ENCODE measurements at regions not wholly inside any gene's neighbourhood (a gene's known extent, or its start where the extent isn't known, plus 50 kb on each side); places are given as distances from the start of the nearest gene placed in this dataset.

DNA sequence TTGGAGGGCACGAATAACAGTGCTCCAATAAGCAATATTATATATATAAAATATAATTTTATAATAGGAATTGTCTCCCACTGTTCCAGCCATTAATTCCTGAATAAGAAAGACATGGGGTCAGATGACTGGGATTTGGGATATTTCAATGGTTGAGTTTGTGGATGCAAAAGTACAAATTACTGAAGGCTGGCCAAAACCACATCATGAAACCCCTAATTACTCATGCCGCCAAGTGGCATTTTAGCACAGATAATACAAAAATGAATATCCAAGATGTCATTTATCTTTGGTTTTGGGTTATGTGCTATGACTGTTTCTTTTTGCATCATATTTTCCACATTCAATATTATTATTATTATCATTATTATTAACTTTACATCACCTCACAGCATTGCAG lies 261.4 kb upstream of the TBX3 start:
- intact Hi-C loops (cut with DNase I) = no loop called here

GRCh38 chr12:114944736-114945135 lies 260.8 kb upstream of the TBX3 start:
- Histone ChIP-seq H3K36me3 (ENCODE audit: insufficient read depth in 1 of 2, low read depth in 1 of 2) (no peaks in the 10 kb centered on the region), H3K27ac (no peak overlapping the region), H3K9me3 (no peaks in the 10 kb centered on the region), H3K27me3 (ENCODE audit: insufficient read depth in 3 of 3, low read length in 2 of 3) (no peaks in the 10 kb centered on the region), H3K4me3 (no peak overlapping the region), H3K4me1 (no peaks in the 10 kb centered on the region)
- intact Hi-C loops (cut with DNase I) = no loop called here
- TF ChIP-seq CTCF (IDR thresholded peaks at IDR 0.05) = no peak
- DNase-seq = no peak
- WGBS, 3 donors = 91 to 95% (median 93%) methylated on average over 4 of the region's 4 CpGs
- no peak for ATAC-seq

More for the DNA sequence above, 261.4 kb upstream of the TBX3 start:
- 71 to 97% (median 89%) methylated on average over 2 of the region's 2 CpGs for WGBS, 3 donors
- no peak for TF ChIP-seq CTCF (IDR thresholded peaks at IDR 0.05)
- no peaks in the 10 kb centered on the region for H3K4me1 ChIP-seq
- H3K36me3 ChIP-seq (ENCODE audit: insufficient read depth in 1 of 2, low read depth in 1 of 2) = no peaks in the 10 kb centered on the region
- ATAC-seq (no peak), DNase-seq (no peak)
- H3K27ac ChIP-seq = no peak overlapping the region
- no peak overlapping the region for H3K4me3 ChIP-seq
- H3K27me3 ChIP-seq (ENCODE audit: insufficient read depth in 3 of 3, low read length in 2 of 3) = no peaks in the 10 kb centered on the region
- H3K9me3 ChIP-seq = no peaks in the 10 kb centered on the region

DNA sequence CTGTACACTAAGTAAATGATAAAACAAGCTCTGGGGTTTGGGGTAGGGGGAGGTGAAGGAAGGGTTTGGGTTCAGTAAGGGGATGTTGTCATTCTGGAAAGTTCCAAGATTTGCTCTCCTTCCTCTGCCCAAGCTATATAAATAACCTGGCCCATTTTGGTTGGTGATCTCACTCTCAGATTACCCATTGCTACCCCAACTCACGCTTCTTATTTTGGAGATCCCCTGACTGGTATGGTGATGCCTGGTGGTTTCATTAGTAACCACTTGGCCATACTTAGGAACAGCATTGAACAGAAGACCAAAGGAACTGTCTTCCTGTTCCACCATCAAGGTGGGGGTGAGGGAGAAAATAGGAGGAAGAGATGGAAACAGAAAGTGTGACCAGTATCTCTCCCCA lies 259.6 kb upstream of the TBX3 start:
- 79 to 89% (median 83%) methylated on average over 1 of the region's 1 CpG for WGBS, 3 donors
- no peak for TF ChIP-seq CTCF (IDR thresholded peaks at IDR 0.05)
- Histone ChIP-seq H3K36me3 (ENCODE audit: insufficient read depth in 1 of 2, low read depth in 1 of 2) (no peaks in the 10 kb centered on the region), H3K4me1 (no peaks in the 10 kb centered on the region), H3K27me3 (ENCODE audit: insufficient read depth in 3 of 3, low read length in 2 of 3) (no peaks in the 10 kb centered on the region), H3K4me3 (no peak overlapping the region), H3K9me3 (no peaks in the 10 kb centered on the region), H3K27ac (no peak overlapping the region)
- no peak for ATAC-seq
- intact Hi-C loops (cut with DNase I) = no loop called here
- no peak for DNase-seq

- Histone ChIP-seq H3K27ac (no peak overlapping the region), H3K4me3 (no peak overlapping the region), H3K4me1 (no peaks in the 10 kb centered on the region), H3K9me3 (no peaks in the 10 kb centered on the region), H3K27me3 (ENCODE audit: insufficient read depth in 3 of 3, low read length in 2 of 3) (no peaks in the 10 kb centered on the region), H3K36me3 (ENCODE audit: insufficient read depth in 1 of 2, low read depth in 1 of 2) (no peaks in the 10 kb centered on the region)
- WGBS, 3 donors = 79 to 82% (median 81%) methylated on average over 18 of the region's 18 CpGs
- intact Hi-C loops (cut with DNase I) = no loop called here
- TF ChIP-seq CTCF (IDR thresholded peaks at IDR 0.05) = no peak
- ATAC-seq (no peak), DNase-seq (no peak)
Measured at GRCh38 chr12:114938487-114939210, 254.7 kb upstream of the TBX3 start.

All from psoas muscle (tissue), 7 donors.